ENCODE measurements at regions not wholly inside any gene's neighbourhood (a gene's known extent, or its start where the extent isn't known, plus 50 kb on each side); places are given as distances from the start of the nearest gene placed in this dataset.

DNA sequence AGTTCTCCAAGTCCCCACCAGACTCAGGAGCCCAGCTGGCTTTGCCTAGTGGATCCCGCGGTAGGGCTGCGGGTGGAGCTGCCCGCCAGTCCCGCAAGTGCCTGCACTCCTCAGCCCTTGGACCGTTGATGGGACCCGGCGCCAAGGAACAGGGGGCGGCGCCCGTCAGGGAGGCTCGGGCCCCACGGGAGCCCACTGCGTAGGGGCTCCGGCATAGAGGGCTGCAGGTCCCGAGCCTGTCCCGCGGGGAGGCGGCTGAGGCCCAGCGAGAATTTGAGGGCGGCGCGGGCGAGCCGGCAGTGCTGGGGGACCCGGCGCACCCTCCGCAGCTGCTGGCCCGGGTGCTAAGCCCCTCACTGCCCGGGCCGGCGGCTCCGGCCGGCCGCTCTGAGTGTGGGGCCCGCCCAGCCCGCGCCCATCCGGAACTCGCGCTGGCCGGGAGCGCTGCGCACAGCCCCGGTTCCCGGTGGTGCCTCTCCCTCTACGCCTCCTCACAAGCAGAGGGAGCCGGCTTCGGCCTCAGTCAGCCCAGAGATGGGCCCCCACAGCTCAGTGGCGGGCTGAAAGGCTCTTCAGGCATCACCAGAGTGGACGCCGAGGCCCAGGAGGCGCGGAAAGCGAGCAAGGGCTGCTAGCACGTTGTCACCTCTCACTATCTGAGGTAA is 452.4 kb upstream of the LRFN5 start:
- H3K27ac Mint-ChIP-seq = no peak overlapping the region
- peaks cover 12% of the 10 kb centered on the region for H3K9me3 Mint-ChIP-seq (ENCODE audit: low read depth)
- TF ChIP-seq, protein P1, sequence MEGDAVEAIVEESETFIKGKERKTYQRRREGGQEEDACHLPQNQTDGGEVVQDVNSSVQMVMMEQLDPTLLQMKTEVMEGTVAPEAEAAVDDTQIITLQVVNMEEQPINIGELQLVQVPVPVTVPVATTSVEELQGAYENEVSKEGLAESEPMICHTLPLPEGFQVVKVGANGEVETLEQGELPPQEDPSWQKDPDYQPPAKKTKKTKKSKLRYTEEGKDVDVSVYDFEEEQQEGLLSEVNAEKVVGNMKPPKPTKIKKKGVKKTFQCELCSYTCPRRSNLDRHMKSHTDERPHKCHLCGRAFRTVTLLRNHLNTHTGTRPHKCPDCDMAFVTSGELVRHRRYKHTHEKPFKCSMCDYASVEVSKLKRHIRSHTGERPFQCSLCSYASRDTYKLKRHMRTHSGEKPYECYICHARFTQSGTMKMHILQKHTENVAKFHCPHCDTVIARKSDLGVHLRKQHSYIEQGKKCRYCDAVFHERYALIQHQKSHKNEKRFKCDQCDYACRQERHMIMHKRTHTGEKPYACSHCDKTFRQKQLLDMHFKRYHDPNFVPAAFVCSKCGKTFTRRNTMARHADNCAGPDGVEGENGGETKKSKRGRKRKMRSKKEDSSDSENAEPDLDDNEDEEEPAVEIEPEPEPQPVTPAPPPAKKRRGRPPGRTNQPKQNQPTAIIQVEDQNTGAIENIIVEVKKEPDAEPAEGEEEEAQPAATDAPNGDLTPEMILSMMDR (IDR thresholded peaks at IDR 0.05; ENCODE audit: unreplicated experiment) = no peak
- H3K27me3 Mint-ChIP-seq = no peaks in the 10 kb centered on the region
- no peaks in the 10 kb centered on the region for H3K4me1 Mint-ChIP-seq (ENCODE audit: low read depth)
- H3K4me3 Mint-ChIP-seq (ENCODE audit: low read depth) = no peak overlapping the region
- no peak for DNase-seq (ENCODE audit: low spot score, unreplicated experiment)
- H3K36me3 Mint-ChIP-seq (ENCODE audit: insufficient read depth) = peaks cover 10% of the 10 kb centered on the region

- Mint-ChIP-seq H3K9me3 (ENCODE audit: low read depth) (no peaks in the 10 kb centered on the region), H3K4me3 (ENCODE audit: low read depth) (no peak overlapping the region), H3K4me1 (ENCODE audit: low read depth) (no peaks in the 10 kb centered on the region), H3K27me3 (no peaks in the 10 kb centered on the region), H3K36me3 (ENCODE audit: insufficient read depth) (peaks cover 2% of the 10 kb centered on the region), H3K27ac (no peak overlapping the region)
- DNase-seq (ENCODE audit: low spot score, unreplicated experiment) = no peak
- TF ChIP-seq, protein P1 (IDR thresholded peaks at IDR 0.05; ENCODE audit: unreplicated experiment) = no peak
These were observed 460.3 kb upstream of the LRFN5 start for GRCh38 chr14:41146391-41146790.

- Mint-ChIP-seq H3K9me3 (ENCODE audit: low read depth) (no peaks in the 10 kb centered on the region), H3K27me3 (no peaks in the 10 kb centered on the region), H3K27ac (no peak overlapping the region), H3K36me3 (ENCODE audit: insufficient read depth) (peaks cover 2% of the 10 kb centered on the region), H3K4me1 (ENCODE audit: low read depth) (no peaks in the 10 kb centered on the region), H3K4me3 (ENCODE audit: low read depth) (no peak overlapping the region)
- TF ChIP-seq, protein P1 (IDR thresholded peaks at IDR 0.05; ENCODE audit: unreplicated experiment) = no peak
- DNase-seq (ENCODE audit: low spot score, unreplicated experiment) = no peak
These were observed 462.3 kb upstream of the LRFN5 start for GRCh38 chr14:41144370-41144769.

GRCh38 chr14:41137741-41138140 is 468.9 kb upstream of the LRFN5 start:
- H3K27ac Mint-ChIP-seq = no peak overlapping the region
- no peak overlapping the region for H3K4me3 Mint-ChIP-seq (ENCODE audit: low read depth)
- H3K27me3 Mint-ChIP-seq = no peaks in the 10 kb centered on the region
- peaks cover 3% of the 10 kb centered on the region for H3K9me3 Mint-ChIP-seq (ENCODE audit: low read depth)
- DNase-seq (ENCODE audit: low spot score, unreplicated experiment) = no peak
- TF ChIP-seq, protein P1 (IDR thresholded peaks at IDR 0.05; ENCODE audit: unreplicated experiment) = no peak
- peaks cover 4% of the 10 kb centered on the region for H3K36me3 Mint-ChIP-seq (ENCODE audit: insufficient read depth)
- H3K4me1 Mint-ChIP-seq (ENCODE audit: low read depth) = no peaks in the 10 kb centered on the region

GRCh38 chr14:41130274-41130673 is 476.4 kb upstream of the LRFN5 start:
- DNase-seq (ENCODE audit: low spot score, unreplicated experiment) = no peak
- Mint-ChIP-seq H3K27me3 (no peaks in the 10 kb centered on the region), H3K27ac (no peak overlapping the region), H3K4me3 (ENCODE audit: low read depth) (no peak overlapping the region), H3K36me3 (ENCODE audit: insufficient read depth) (peaks cover 2% of the 10 kb centered on the region), H3K4me1 (ENCODE audit: low read depth) (no peaks in the 10 kb centered on the region), H3K9me3 (ENCODE audit: low read depth) (peaks cover 3% of the 10 kb centered on the region)
- TF ChIP-seq, protein P1 (IDR thresholded peaks at IDR 0.05; ENCODE audit: unreplicated experiment) = peak; percentile 8

All from progenitor cell of endocrine pancreas (in vitro differentiated cells).